ENCODE measurements at regions not wholly inside any gene's neighbourhood (a gene's known extent, or its start where the extent isn't known, plus 50 kb on each side); places are given as distances from the start of the nearest gene placed in this dataset.

DNA sequence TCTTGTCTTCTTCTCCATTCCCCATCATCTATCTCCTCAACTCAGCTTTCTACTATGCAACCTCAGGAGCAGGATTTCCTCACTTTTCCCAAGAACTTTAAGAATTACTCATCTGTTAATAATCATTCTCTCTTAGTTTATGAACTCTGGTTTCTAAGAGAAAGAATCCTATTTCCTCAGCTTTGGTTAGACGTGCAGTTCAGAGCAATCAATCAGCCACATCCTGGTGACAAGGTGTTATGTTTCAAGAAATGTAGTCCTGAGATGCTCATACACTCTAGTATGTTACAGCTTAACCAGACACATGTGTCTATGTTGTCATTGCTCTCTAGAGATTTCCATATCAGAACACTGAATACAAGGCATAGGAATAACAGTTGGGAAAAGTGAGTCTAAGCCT is 277.9 kb downstream of the MBD2 start:
- Histone ChIP-seq H3K4me3 (ENCODE audit: low read depth in 1 of 2, low read length in 1 of 2) (no peak overlapping the region), H3K4me1 (ENCODE audit: control insufficient read depth in 1 of 2, insufficient read depth in 1 of 2, low read depth in 1 of 2, low read length in 1 of 2) (no peaks in the 10 kb centered on the region), H3K27ac (no peak overlapping the region), H3K27me3 (no peaks in the 10 kb centered on the region), H3K36me3 (no peaks in the 10 kb centered on the region), H3K9me3 (no peaks in the 10 kb centered on the region)
- TF ChIP-seq, protein P1, sequence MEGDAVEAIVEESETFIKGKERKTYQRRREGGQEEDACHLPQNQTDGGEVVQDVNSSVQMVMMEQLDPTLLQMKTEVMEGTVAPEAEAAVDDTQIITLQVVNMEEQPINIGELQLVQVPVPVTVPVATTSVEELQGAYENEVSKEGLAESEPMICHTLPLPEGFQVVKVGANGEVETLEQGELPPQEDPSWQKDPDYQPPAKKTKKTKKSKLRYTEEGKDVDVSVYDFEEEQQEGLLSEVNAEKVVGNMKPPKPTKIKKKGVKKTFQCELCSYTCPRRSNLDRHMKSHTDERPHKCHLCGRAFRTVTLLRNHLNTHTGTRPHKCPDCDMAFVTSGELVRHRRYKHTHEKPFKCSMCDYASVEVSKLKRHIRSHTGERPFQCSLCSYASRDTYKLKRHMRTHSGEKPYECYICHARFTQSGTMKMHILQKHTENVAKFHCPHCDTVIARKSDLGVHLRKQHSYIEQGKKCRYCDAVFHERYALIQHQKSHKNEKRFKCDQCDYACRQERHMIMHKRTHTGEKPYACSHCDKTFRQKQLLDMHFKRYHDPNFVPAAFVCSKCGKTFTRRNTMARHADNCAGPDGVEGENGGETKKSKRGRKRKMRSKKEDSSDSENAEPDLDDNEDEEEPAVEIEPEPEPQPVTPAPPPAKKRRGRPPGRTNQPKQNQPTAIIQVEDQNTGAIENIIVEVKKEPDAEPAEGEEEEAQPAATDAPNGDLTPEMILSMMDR (IDR thresholded peaks at IDR 0.05): no peak

DNA sequence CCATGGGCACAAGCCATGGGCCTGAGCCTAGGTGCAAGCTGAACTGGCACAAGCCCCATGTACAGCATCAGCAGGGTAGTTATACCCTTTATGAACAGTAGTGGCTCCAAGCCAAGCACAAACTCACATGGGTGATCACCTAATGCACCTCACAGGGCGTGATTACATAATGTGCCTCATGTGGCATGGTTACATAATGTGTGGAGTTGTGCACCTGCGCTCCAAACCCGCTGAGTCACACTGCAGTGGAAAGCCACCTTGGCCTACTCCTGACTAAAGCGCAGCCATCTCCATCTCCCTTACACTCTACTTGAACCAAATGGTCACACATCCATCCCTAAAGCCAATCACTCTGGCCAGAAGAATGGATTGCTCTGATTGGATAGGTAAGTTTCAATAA is 279.7 kb downstream of the MBD2 start:
- H3K36me3 ChIP-seq: no peaks in the 10 kb centered on the region
- no peak overlapping the region for H3K4me3 ChIP-seq (ENCODE audit: low read depth in 1 of 2, low read length in 1 of 2)
- no peaks in the 10 kb centered on the region for H3K4me1 ChIP-seq (ENCODE audit: control insufficient read depth in 1 of 2, insufficient read depth in 1 of 2, low read depth in 1 of 2, low read length in 1 of 2)
- no peaks in the 10 kb centered on the region for H3K27me3 ChIP-seq
- no peak overlapping the region for H3K27ac ChIP-seq
- TF ChIP-seq, protein P1 (IDR thresholded peaks at IDR 0.05): no peak
- H3K9me3 ChIP-seq: no peaks in the 10 kb centered on the region

DNA sequence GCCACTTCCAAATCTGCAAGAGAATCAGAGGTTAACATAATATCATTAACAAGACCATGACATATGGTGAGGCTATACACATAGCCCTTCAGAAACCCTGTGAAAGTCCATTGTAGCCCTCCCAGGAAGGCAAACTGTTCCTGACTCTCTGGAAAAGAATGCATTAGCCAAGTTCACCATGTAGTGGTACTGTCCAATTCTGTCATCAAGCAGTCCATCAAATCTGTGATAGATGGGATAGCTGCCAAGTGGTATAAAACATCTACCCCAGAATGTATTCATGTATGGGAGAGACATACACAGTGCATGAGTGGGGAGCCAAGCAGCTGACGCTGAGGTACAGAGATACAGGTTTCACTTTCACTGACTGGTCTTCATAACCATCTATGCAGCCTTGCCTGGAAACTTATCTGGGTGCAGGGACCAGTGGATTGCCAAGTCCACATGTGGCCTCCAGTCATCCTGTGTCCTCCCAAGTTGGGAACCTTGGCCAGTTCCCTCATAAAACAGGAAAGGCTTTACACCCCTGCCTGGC is 281.1 kb downstream of the MBD2 start:
- Histone ChIP-seq H3K4me1 (ENCODE audit: control insufficient read depth in 1 of 2, insufficient read depth in 1 of 2, low read depth in 1 of 2, low read length in 1 of 2) (no peaks in the 10 kb centered on the region), H3K4me3 (ENCODE audit: low read depth in 1 of 2, low read length in 1 of 2) (no peak overlapping the region), H3K27ac (no peak overlapping the region), H3K27me3 (no peaks in the 10 kb centered on the region), H3K9me3 (no peaks in the 10 kb centered on the region), H3K36me3 (no peaks in the 10 kb centered on the region)
- TF ChIP-seq, protein P1 (IDR thresholded peaks at IDR 0.05): no peak

DNA sequence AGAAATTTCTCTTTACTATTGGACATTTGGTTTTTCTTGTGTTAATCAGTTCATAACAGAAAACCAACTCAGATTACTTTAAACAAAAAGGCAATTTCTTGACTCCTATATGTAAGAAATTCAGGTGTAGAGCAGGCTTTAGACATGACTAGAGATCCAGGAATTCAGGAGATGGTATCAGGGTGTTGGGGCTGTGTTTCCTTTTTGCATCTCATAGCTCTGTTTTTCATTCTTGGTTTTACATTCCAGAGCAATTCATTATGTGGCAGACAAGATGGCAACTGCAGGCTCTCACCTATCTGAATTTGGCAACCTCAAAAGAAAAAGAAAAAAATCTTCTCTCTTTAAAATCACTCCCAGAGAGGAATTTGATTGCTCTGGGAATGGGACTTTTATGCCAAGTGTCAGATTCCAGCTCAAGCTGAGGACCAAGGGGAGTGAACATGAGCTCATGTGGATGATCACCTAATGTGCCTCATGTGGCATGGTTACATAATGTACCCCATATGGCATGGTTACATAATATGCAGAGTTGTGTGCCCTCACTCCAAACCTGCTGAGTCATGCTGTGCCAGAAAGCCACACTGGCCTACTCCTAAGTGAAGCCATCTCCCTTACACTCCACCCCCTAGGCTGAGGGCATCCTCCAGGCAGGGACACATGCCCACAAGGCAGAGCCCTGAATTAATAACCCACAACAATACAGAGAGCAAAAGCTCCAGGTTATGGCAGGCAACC is 282.7 kb downstream of the MBD2 start:
- Histone ChIP-seq H3K27ac (no peak overlapping the region), H3K9me3 (no peaks in the 10 kb centered on the region), H3K27me3 (no peaks in the 10 kb centered on the region), H3K4me1 (ENCODE audit: control insufficient read depth in 1 of 2, insufficient read depth in 1 of 2, low read depth in 1 of 2, low read length in 1 of 2) (no peaks in the 10 kb centered on the region), H3K36me3 (no peaks in the 10 kb centered on the region), H3K4me3 (ENCODE audit: low read depth in 1 of 2, low read length in 1 of 2) (no peak overlapping the region)
- TF ChIP-seq, protein P1 (IDR thresholded peaks at IDR 0.05): no peak

DNA sequence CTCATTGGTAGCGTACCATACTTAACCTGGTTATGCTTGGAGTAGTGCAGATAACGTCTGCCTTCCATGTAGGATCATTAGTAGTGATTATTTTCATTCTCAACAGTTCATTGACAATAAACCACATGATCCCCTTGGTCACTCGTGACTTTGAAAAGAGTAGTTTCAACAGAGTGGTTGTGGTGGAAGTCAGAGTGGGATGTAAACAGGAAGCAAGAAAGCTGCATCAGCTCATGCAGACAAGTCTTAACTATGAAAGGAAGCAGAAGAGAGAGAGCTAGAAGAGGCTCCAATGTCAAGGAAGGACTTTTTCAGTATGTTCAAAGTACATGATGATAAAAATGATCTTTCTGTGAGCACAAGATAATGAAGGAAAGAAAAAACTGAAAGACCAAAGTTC is 287.4 kb downstream of the MBD2 start:
- Histone ChIP-seq H3K36me3 (no peaks in the 10 kb centered on the region), H3K4me3 (ENCODE audit: low read depth in 1 of 2, low read length in 1 of 2) (no peak overlapping the region), H3K27me3 (no peaks in the 10 kb centered on the region), H3K27ac (no peak overlapping the region), H3K4me1 (ENCODE audit: control insufficient read depth in 1 of 2, insufficient read depth in 1 of 2, low read depth in 1 of 2, low read length in 1 of 2) (no peaks in the 10 kb centered on the region), H3K9me3 (no peaks in the 10 kb centered on the region)
- TF ChIP-seq, protein P1 (IDR thresholded peaks at IDR 0.05): no peak
